Common myeloid progenitor, CD34-positive (primary cell): ENCODE measurements at regions not wholly inside any gene's neighbourhood (a gene's known extent, or its start where the extent isn't known, plus 50 kb on each side); places are given as distances from the start of the nearest gene placed in this dataset.

Experiments used
- CTCF ChIA-PET: fragments of 350-600 bp; sonication (Branson Sonifier 250); formaldehyde crosslinking; loops from one replicate; lab custom pipeline; 2021; ENCODE audit warnings: antibody characterized with exemption; lab: Charles Lee
- POLR2A ChIA-PET: fragments of 350-600 bp; sonication (Branson Sonifier 250); formaldehyde crosslinking; loops from one replicate; lab custom pipeline; 2021; ENCODE audit warnings: antibody characterized with exemption; lab: Charles Lee
- DNase-seq, 3 donors: peaks; one replicate each; pipeline versions ENCODE4 v3.0.0 to v3.0.0-alpha.2; 2013
- H3K27ac ChIP-seq, 2 experiments: 1 replicate in 1 of 2; 2 replicates in 1 of 2; pipeline ENCODE4 v1.7.0; 2013; ENCODE audit warnings: inconsistent platforms in 2 of 2, low read length in 2 of 2, mild to moderate bottlenecking in 2 of 2, low read depth in 1 of 2, moderate library complexity in 1 of 2; ENCODE audit not compliant: severe bottlenecking in 2 of 2, insufficient read depth in 1 of 2, poor library complexity in 1 of 2
- H3K27me3 ChIP-seq, 5 experiments: replicated peaks in 2 of 5; 1 replicate in 3 of 5; 2 replicates in 2 of 5; pipeline versions ENCODE4 v1.6.1 to v1.7.0; 2013; ENCODE audit warnings: low read length in 4 of 5, mild to moderate bottlenecking in 2 of 5, moderate library complexity in 2 of 5, inconsistent platforms in 1 of 5; ENCODE audit not compliant: insufficient read depth in 5 of 5, control insufficient read depth in 4 of 5
- H3K36me3 ChIP-seq, 4 experiments: 1 replicate in 2 of 4; 2 replicates in 2 of 4; pipeline versions ENCODE4 v1.6.1 to v1.7.0; 2013; ENCODE audit warnings: low read length in 3 of 4, control low read depth in 1 of 4, mild to moderate bottlenecking in 1 of 4; ENCODE audit not compliant: control insufficient read depth in 4 of 4, insufficient read depth in 4 of 4
- H3K4me1 ChIP-seq, 4 experiments: 1 replicate in 3 of 4; 2 replicates in 1 of 4; pipeline versions ENCODE4 v1.6.1 to v1.7.1; 2013; ENCODE audit warnings: low read length in 3 of 4, mild to moderate bottlenecking in 3 of 4, control low read depth in 1 of 4, inconsistent platforms in 1 of 4, moderate library complexity in 1 of 4; ENCODE audit not compliant: control insufficient read depth in 4 of 4, insufficient read depth in 4 of 4; ENCODE audit errors: control extremely low read depth in 1 of 4
- H3K4me3 ChIP-seq, 7 experiments: 1 replicate in 4 of 7; 2 replicates in 3 of 7; pipeline versions ENCODE4 v1.5.1 to v1.7.0; 2013; ENCODE audit warnings: mild to moderate bottlenecking in 7 of 7, low read length in 6 of 7, moderate library complexity in 6 of 7, inconsistent platforms in 2 of 7, low read depth in 2 of 7, control low read depth in 1 of 7; ENCODE audit not compliant: insufficient read depth in 4 of 7, control insufficient read depth in 1 of 7; ENCODE audit errors: extremely low read depth in 1 of 7
- H3K9me3 ChIP-seq, 5 experiments: 1 replicate in 4 of 5; 2 replicates in 1 of 5; pipeline versions ENCODE4 v1.6.1 to v1.7.1; 2013; ENCODE audit warnings: low read length in 4 of 5, mild to moderate bottlenecking in 2 of 5, inconsistent platforms in 1 of 5, low read depth in 1 of 5, moderate library complexity in 1 of 5; ENCODE audit not compliant: control insufficient read depth in 4 of 5, insufficient read depth in 2 of 5; ENCODE audit errors: control extremely low read depth in 1 of 5
- WGBS: methylation state at CpG from one replicate; pipeline ENCODE4 v1.1.5; 2013; ENCODE audit not compliant: insufficient coverage; 5-methylcytosine and 5-hydroxymethylcytosine counted together

- WGBS: 100% methylated on average over 2 of the region's 8 CpGs
- H3K4me3 ChIP-seq: no peak overlapping the region
- no peak overlapping the region for H3K27ac ChIP-seq
- no peak for DNase-seq
- no peaks in the 10 kb centered on the region for H3K27me3 ChIP-seq
- H3K9me3 ChIP-seq: peaks cover 0 to 31% (median 26%) of the 10 kb centered on the region in 5 experiments
- H3K36me3 ChIP-seq: no peaks in the 10 kb centered on the region
- no peaks in the 10 kb centered on the region for H3K4me1 ChIP-seq
- ChIA-PET CTCF (no interaction called here), POLR2A (no interaction called here)
Observed at GRCh38 chr14:101352567-101352966, 208.7 kb upstream of the DIO3 start.

- Histone ChIP-seq H3K4me1 (no peaks in the 10 kb centered on the region), H3K9me3 (peaks cover 0 to 29% (median 21%) of the 10 kb centered on the region in 5 experiments), H3K27ac (no peak overlapping the region), H3K4me3 (no peak overlapping the region), H3K36me3 (no peaks in the 10 kb centered on the region), H3K27me3 (no peaks in the 10 kb centered on the region)
- ChIA-PET POLR2A (no interaction called here), CTCF (no interaction called here)
- DNase-seq: no peak
- 100% methylated on average over 1 of the region's 2 CpGs for WGBS
Observed at GRCh38 chr14:101353422-101353821, 207.9 kb upstream of the DIO3 start.

GRCh38 chr14:101354726-101355125 is 206.6 kb upstream of the DIO3 start:
- POLR2A ChIA-PET: no interaction called here
- 85% methylated on average over 2 of the region's 2 CpGs for WGBS
- Histone ChIP-seq H3K27me3 (no peaks in the 10 kb centered on the region), H3K27ac (no peak overlapping the region), H3K4me3 (no peak overlapping the region), H3K4me1 (peaks cover 0 to 10% (median 4%) of the 10 kb centered on the region in 4 experiments), H3K36me3 (no peaks in the 10 kb centered on the region), H3K9me3 (peaks cover 0 to 20% (median 17%) of the 10 kb centered on the region in 5 experiments)
- no peak for DNase-seq
- CTCF ChIA-PET: no interaction called here

GRCh38 chr14:101355284-101355683 is 206.0 kb upstream of the DIO3 start:
- no peak for DNase-seq
- H3K27ac ChIP-seq: no peak overlapping the region
- WGBS: 91% methylated on average over 5 of the region's 5 CpGs

GRCh38 chr14:101357038-101357437 is 204.3 kb upstream of the DIO3 start:
- 14% methylated on average over 1 of the region's 12 CpGs for WGBS
- no peak for DNase-seq
- Histone ChIP-seq H3K36me3 (no peaks in the 10 kb centered on the region), H3K4me3 (no peak overlapping the region), H3K9me3 (peaks cover 0 to 20% (median 17%) of the 10 kb centered on the region in 5 experiments), H3K27ac (no peak overlapping the region), H3K4me1 (peaks cover 0 to 11% (median 4%) of the 10 kb centered on the region in 4 experiments), H3K27me3 (no peaks in the 10 kb centered on the region)
- ChIA-PET POLR2A (no interaction called here), CTCF (no interaction called here)

More at GRCh38 chr14:101355284-101355683, 206.0 kb upstream of the DIO3 start:
- ChIA-PET CTCF (no interaction called here), POLR2A (no interaction called here)
- Histone ChIP-seq H3K27me3 (no peaks in the 10 kb centered on the region), H3K36me3 (no peaks in the 10 kb centered on the region), H3K9me3 (peaks cover 0 to 20% (median 17%) of the 10 kb centered on the region in 5 experiments), H3K4me1 (peaks cover 0 to 11% (median 4%) of the 10 kb centered on the region in 4 experiments), H3K4me3 (no peak overlapping the region)

- peaks cover 0 to 20% (median 17%) of the 10 kb centered on the region in 5 experiments for H3K9me3 ChIP-seq
- no peaks in the 10 kb centered on the region for H3K27me3 ChIP-seq
- no peak overlapping the region for H3K27ac ChIP-seq
- H3K4me1 ChIP-seq: peaks cover 0 to 11% (median 4%) of the 10 kb centered on the region in 4 experiments
- CTCF ChIA-PET: no interaction called here
- WGBS: 98% methylated on average over 8 of the region's 10 CpGs
- POLR2A ChIA-PET: no interaction called here
- DNase-seq: no peak
- H3K4me3 ChIP-seq: no peak overlapping the region
- H3K36me3 ChIP-seq: no peaks in the 10 kb centered on the region
Observed at GRCh38 chr14:101357559-101358319, 203.6 kb upstream of the DIO3 start.

- ChIA-PET POLR2A (no interaction called here), CTCF (no interaction called here)
- Histone ChIP-seq H3K36me3 (no peaks in the 10 kb centered on the region), H3K4me1 (peaks cover 0 to 11% (median 4%) of the 10 kb centered on the region in 4 experiments), H3K27me3 (no peaks in the 10 kb centered on the region), H3K27ac (no peak overlapping the region), H3K4me3 (no peak overlapping the region), H3K9me3 (peaks cover 0 to 17% (median 14%) of the 10 kb centered on the region in 5 experiments)
- no peak for DNase-seq
- WGBS: 90% methylated on average over 11 of the region's 15 CpGs
Observed at GRCh38 chr14:101358320-101359125, 202.8 kb upstream of the DIO3 start.
